DMS 273 (cell line): ENCODE measurements at regions not wholly inside any gene's neighbourhood (a gene's known extent, or its start where the extent isn't known, plus 50 kb on each side); places are given as distances from the start of the nearest gene placed in this dataset.

Experiments used
- DNase-seq: peaks from one replicate; lab custom pipeline; 2025; ENCODE audit not compliant: unreplicated experiment; lab: John Stamatoyannopoulos, UW

GRCh38 chr2:122822319-122822718 lies 1066.9 kb downstream of the TSN start:
- DNase-seq, result no peak

- no peak for DNase-seq
Observed at GRCh38 chr2:122830157-122830556, 1074.7 kb downstream of the TSN start.

- no peak for DNase-seq
Observed at GRCh38 chr2:122831649-122832048, 1076.2 kb downstream of the TSN start.

GRCh38 chr2:122843503-122843902 lies 1088.1 kb downstream of the TSN start:
- DNase-seq, result no peak

- no peak for DNase-seq
Observed at GRCh38 chr2:122851161-122851560, 1095.7 kb downstream of the TSN start.

- no peak for DNase-seq
Observed at GRCh38 chr2:122851972-122852531, 1096.6 kb downstream of the TSN start.

- DNase-seq, result no peak
Observed at GRCh38 chr2:122856696-122857095, 1101.2 kb downstream of the TSN start.

GRCh38 chr2:122858075-122858702 lies 1102.7 kb downstream of the TSN start:
- DNase-seq, result no peak

GRCh38 chr2:122858813-122859212 lies 1103.4 kb downstream of the TSN start:
- DNase-seq, result no peak

GRCh38 chr2:122859260-122859659 lies 1103.8 kb downstream of the TSN start:
- no peak for DNase-seq

- peak; percentile 63 for DNase-seq
Observed at GRCh38 chr2:122863532-122863931, 1108.1 kb downstream of the TSN start.

- DNase-seq, result no peak
Observed at GRCh38 chr2:122864728-122865127, 1109.3 kb downstream of the TSN start.

- no peak for DNase-seq
Observed at GRCh38 chr2:122866095-122866494, 1110.6 kb downstream of the TSN start.

- DNase-seq, result no peak
Observed at GRCh38 chr2:122867941-122868340, 1112.5 kb downstream of the TSN start.

GRCh38 chr2:122868646-122869275 lies 1113.3 kb downstream of the TSN start:
- peak; percentile 25 for DNase-seq

- DNase-seq, result no peak
Observed at GRCh38 chr2:122873951-122874350, 1118.5 kb downstream of the TSN start.

GRCh38 chr2:122875091-122875865 lies 1119.8 kb downstream of the TSN start:
- DNase-seq, result no peak

GRCh38 chr2:122883849-122884248 lies 1128.4 kb downstream of the TSN start:
- no peak for DNase-seq

GRCh38 chr2:122884889-122885288 lies 1129.4 kb downstream of the TSN start:
- no peak for DNase-seq

GRCh38 chr2:122885436-122885835 lies 1130.0 kb downstream of the TSN start:
- no peak for DNase-seq

- no peak for DNase-seq
Observed at GRCh38 chr2:122886479-122887145, 1131.2 kb downstream of the TSN start.
